CD4-positive, alpha-beta T cell treated with Interleukin-4 for 1 hour (primary cell): ENCODE measurements at regions not wholly inside any gene's neighbourhood (a gene's known extent, or its start where the extent isn't known, plus 50 kb on each side); places are given as distances from the start of the nearest gene placed in this dataset.

Experiments used
- DNase-seq, 2 donors: peaks; one replicate each; pipeline ENCODE4 v3.0.0-alpha.2; 2020 to 2022

GRCh38 chr15:94924971-94925598 lies 693.7 kb downstream of the MCTP2 start:
- no peak for DNase-seq

GRCh38 chr15:94925680-94926079 lies 694.3 kb downstream of the MCTP2 start:
- DNase-seq = no peak

GRCh38 chr15:94927003-94927402 lies 695.6 kb downstream of the MCTP2 start:
- DNase-seq = no peak

DNA sequence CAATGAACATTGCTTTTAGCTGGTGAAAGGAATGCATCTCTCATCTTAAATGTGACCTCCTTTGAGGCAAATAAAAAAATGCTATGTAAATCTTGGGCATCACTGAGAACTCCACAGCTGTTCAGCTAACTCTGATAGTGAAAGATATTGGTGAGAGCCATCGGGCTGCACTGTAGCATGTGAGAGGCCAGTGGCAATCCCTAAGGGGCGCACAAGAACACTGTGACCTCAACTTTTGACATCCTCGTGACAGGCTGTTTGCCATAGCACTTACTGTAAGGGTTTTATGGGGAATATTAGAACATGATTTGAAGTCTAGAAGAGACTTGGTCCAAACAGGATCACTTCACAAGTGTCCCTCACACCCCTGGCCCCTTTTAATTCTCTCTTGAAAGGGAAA lies 697.9 kb downstream of the MCTP2 start:
- DNase-seq = no peak

DNA sequence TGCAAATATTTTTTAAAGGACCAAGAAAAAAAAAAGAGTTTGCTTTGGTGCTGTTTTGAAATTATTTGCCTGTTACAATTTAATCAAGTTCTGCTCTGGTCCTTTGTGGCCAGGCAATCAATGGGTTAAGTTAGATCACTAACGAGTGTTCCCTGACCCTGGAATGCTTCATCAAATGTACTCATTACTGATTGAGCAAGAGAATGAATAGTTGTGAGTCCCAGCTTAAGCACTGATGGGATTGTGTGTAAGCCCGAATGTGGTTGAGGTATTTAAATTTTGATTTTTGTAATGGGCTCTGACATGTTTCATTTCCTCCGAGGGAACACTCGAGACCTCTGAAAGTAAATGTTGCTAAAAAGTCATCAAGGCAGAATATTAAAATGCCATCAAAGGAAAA lies 699.1 kb downstream of the MCTP2 start:
- no peak for DNase-seq

DNA sequence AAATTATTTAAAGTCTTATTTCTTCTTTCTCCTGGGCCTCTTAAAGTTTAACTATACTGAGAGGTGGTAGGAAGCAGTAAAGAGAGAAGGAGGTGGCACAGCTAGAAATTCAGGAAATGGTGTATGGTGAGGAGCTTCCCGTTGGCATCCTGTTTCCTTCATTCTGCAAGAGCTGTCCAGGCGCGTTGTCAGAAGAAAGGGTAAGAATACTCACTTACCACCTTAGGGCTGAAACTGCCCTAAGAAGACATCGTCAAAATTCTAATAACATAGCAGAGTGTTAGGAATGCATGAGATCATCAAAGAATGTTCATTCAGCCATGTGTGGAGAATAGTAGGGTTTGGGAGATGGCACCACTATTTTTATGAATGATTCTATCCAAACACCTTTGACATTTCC lies 699.6 kb downstream of the MCTP2 start:
- DNase-seq = no peak

DNA sequence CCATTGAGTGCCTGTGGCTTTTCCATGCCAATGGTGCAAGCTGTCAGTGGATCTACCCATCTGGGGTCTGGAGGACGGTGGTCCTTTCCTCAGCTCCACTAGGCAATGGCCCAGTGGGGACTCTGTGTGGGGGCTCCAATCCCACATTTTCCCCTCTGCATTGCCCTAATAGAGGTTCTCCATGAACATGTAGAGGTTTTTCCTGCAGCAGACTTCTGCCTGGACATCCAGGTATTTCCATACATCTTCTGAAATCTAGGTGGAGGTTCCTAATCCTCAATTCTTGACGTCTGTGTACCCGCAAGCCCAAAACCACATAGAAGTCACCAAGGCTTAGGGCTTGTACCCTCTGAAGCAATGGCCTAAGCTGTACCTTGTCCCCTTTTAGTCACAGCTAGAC lies 703.1 kb downstream of the MCTP2 start:
- no peak for DNase-seq

- DNase-seq = no peak
Measured at GRCh38 chr15:94937242-94937641, 705.9 kb downstream of the MCTP2 start.

- no peak for DNase-seq
Measured at GRCh38 chr15:94943888-94944287, 712.5 kb downstream of the MCTP2 start.

DNA sequence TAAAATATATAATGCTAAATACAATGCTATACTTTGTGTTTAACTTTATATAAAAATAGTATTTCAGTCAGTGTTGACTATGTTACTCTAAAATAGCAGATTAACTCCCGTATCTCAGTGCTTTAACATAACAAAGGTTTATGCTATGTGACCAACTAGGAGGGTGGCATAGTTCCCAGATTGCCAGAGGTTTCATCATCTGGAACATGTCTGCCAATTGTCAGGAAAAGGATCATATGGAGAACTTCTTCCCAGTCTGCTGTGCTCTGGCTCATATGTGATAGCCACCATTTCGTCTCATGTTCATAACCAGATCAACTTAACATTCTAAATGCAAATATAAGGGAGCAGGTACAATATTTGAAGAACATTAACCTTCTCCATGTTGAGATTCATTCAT lies 720.2 kb downstream of the MCTP2 start:
- no peak for DNase-seq

DNA sequence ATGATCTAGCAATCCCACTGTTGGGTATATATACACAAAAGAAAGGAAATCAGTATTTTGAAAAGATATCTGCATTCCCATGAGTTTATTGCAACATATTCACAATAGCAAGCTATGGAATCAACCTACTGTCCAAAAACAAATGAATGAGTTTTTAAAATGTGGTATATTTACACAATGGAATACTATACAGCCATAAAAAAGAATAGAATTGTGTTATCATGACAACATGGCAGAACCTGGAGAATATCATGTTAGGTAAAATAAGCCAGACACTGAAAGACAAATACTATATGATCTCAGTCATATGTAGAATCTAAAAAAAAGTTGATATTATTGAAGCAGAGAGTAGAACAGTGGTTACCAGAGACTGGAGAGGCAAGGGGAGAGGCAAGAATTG lies 732.6 kb downstream of the MCTP2 start:
- DNase-seq = no peak

DNA sequence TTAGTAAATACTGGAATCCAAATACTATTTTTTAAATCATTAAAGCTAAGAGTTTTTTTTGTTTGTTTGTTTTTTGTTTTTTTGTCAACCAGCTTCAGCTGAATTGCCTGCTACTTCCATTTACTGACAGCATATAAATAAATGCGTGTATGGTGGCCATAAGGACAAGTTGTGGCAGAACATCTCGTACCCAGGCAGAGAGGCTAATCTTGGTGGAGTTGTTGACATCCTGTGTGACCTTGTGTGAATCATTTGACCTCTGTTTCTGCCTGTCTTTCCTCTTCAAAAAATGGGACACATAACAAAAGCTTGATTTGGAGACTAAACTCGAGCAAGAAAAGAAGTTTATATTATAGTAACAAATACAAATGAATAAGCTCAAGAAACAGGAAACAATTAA lies 734.2 kb downstream of the MCTP2 start:
- no peak for DNase-seq

DNA sequence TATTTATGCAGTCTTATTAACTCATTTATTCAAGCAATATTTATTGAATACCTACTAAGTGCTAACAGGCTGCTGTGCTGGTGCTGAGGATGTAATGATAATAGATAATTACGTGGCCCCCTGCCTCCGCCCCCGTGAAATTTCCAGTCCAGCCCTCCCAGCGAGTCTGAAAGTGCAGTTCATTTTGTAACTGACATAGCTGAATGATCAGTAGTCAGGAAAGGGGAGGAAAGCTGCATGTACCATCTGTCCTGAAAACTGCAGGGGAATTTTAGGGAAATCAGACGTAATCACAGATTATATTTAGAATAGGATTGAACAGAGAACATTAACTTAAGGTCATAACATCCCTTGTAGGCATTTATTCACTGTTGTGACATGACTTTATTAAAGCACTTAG lies 736.8 kb downstream of the MCTP2 start:
- DNase-seq = no peak

DNA sequence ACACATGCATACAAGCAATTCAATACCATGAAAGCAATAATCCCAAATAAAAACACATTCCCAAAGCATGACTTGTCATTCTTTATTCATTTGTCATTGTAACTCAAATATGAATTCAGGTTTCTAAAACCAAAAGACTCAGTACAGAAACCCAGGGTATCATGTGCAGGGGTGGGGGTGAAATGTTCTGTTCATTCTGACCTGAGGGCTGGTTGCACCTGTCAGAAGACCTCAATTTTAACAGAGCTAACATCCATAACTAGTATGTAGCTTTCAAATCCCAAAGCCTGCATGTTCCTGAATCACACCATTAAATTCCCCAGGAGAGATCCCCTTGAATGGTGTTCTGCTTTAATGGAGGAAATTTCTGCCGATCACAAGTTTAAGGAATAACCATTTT lies 738.7 kb downstream of the MCTP2 start:
- no peak for DNase-seq

- no peak for DNase-seq
Measured at GRCh38 chr15:94970802-94971201, 739.4 kb downstream of the MCTP2 start.

DNA sequence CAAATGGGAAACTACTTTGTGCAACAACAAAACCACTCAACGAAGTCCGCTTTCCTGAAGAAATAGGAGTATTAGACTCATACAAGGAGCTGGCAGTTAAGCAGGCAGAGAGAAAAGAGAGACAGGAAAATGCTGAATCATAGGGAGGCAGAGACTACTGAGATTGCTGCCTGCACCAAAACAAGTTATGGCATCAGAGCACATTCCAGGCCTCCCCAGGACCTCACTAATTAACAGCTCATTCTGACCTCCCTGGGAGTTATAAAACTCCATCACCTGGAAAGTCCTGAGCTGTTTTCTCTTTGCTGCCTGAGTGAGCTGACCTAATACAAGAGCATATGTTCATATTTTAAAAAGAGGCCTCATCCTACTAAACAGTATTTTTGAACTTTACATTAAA lies 741.0 kb downstream of the MCTP2 start:
- DNase-seq = no peak

DNA sequence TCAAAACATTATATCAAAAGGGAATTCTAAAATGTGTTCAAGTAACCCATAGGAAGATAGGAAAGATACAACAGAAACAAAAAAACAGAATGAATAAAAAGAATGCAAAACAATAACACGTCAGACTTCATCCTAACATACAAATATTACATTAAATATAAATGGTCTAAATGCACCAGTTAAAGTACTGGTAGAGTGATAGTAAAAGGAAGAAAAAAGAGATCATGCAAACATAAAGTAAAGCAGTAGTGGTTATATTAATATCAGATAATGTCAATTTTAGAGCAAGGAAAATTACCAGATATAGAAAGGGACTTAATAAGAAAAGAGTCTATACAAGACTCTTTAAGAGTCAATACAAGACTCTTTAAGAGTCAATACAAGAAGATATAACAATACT lies 755.7 kb downstream of the MCTP2 start:
- DNase-seq = no peak

GRCh38 chr15:94991718-94992117 lies 760.4 kb downstream of the MCTP2 start:
- DNase-seq = no peak

DNA sequence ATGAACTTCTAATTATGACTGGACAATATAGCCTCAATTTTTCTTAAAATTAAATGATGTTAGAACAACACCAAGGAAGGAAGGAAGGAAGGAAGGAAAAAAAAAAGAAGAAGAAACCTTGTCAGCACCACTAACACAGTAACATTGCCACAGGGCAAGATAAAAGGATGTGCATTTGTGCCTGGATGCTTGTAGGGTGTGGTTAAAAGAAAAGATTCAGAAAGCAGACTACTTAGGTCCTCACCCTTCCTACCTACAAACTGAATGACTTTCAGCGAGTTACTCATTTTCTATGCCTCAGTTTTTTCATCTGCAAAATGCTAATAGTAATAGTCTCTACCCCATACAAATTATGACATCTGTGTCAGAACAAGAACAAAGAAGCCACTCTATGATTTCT lies 778.3 kb downstream of the MCTP2 start:
- no peak for DNase-seq

DNA sequence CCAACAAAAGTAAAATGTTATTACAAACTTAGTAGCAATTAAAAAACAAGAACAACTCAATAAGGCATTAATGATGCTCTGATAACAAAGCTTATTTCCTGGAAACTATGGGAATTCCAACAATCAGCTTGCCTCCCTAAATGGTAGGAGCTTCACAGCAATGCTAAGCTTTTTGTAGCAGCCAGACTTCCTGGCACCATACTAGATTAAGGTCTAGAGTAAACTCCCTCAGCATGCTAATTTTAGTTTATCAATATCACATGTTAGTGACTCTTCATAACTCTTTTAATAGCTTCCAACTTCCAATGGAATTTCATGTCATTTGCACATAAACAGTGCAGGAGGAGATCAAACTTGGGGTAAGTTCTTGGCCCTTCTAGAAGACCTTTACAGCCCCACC lies 782.0 kb downstream of the MCTP2 start:
- no peak for DNase-seq

- DNase-seq = no peak
Measured at GRCh38 chr15:95016511-95017229, 785.3 kb downstream of the MCTP2 start.

GRCh38 chr15:95017666-95018328 lies 786.4 kb downstream of the MCTP2 start:
- DNase-seq = no peak

- no peak for DNase-seq
Measured at GRCh38 chr15:95018888-95019545, 787.7 kb downstream of the MCTP2 start.

- DNase-seq = no peak
Measured at GRCh38 chr15:95019907-95020306, 788.5 kb downstream of the MCTP2 start.
